H1 (cell line): ENCODE measurements at regions not wholly inside any gene's neighbourhood (a gene's known extent, or its start where the extent isn't known, plus 50 kb on each side); places are given as distances from the start of the nearest gene placed in this dataset.

Source experiments
- CTCF ChIP-seq, 3 experiments: IDR thresholded peaks; 1 replicate in 2 of 3; 2 replicates in 1 of 3; pipeline versions ENCODE4 v1.5.1 to v1.6.1; 2011; ENCODE audit warnings: low read length in 3 of 3, mild to moderate bottlenecking in 3 of 3, inconsistent platforms in 2 of 3, low read depth in 1 of 3, moderate library complexity in 1 of 3; ENCODE audit not compliant: insufficient read depth in 1 of 3; ENCODE audit errors: control extremely low read depth in 1 of 3
- KDM1A ChIP-seq: fragments of 200-600, 300-600 bp; sonication (generic); IDR thresholded peaks from 2 replicates; pipeline ENCODE4 v1.7.1; 2016; ENCODE audit warnings: mild to moderate bottlenecking, low read length, borderline replicate concordance
- NRF1 ChIP-seq: IDR thresholded peaks from 2 replicates; pipeline ENCODE4 v1.6.1; 2011; ENCODE audit warnings: mild to moderate bottlenecking, low read depth, low read length, improper control_type of control experiment
- RXRA ChIP-seq: IDR thresholded peaks from 2 replicates; pipeline ENCODE4 v1.6.1; 2011; ENCODE audit warnings: low read depth, mild to moderate bottlenecking, low read length, moderate library complexity; ENCODE audit not compliant: insufficient read depth
- SP2 ChIP-seq: IDR thresholded peaks from 2 replicates; pipeline ENCODE4 v1.6.1; 2012; ENCODE audit warnings: mild to moderate bottlenecking, low read length, inconsistent platforms
- ZNF274 ChIP-seq: IDR thresholded peaks from 2 replicates; pipeline ENCODE4 v1.7.0; 2012; ENCODE audit warnings: low read length, borderline replicate concordance; ENCODE audit errors: extremely low read depth

DNA sequence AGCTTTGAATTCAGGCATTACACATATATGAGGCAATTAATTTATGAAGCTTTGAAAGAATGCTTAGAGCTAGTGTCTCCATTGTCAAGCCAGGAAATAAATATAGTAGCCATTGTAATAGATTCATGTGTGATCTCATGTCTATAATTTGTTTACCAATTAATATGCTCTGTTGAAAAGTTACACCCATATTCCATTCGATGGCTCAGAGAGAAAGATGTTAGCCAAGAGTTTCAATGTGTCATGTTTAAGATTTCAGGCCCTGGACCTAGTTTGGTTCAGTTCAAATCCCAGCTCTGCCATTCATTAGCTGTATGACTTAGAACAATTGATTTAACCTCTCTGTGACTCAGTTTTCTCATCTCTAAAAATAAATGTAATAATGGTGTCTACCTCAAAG lies 263.3 kb downstream of the SNCA start (continued):
- TF ChIP-seq ZNF274, result no peak
- TF ChIP-seq CTCF (IDR thresholded peaks at IDR 0.05; ENCODE audit: control extremely low read depth in 1 of 3, insufficient read depth in 1 of 3, low read depth in 1 of 3, low read length in 3 of 3), result no peak
- no peak for TF ChIP-seq SP2
- no peak for TF ChIP-seq NRF1
- TF ChIP-seq KDM1A, result no peak
- TF ChIP-seq RXRA, result no peak
